IMR-90 (cell line): ENCODE measurements at regions not wholly inside any gene's neighbourhood (a gene's known extent, or its start where the extent isn't known, plus 50 kb on each side); places are given as distances from the start of the nearest gene placed in this dataset.

Experiments
- ATAC-seq: fragments of 200-7000 bp; cut with Tn5 transposase; 2 replicates; pipeline ENCODE4 v1.9.1; 2020; ENCODE audit warnings: low read depth, mild to moderate bottlenecking, moderate library complexity
- BruUV-seq: library from RNA; stranded (reverse); fragments of 400-500 nt; replicated peaks from 2 replicates; lab custom pipeline; 2021; lab: Mats Ljungman, UMichigan
- CTCF ChIA-PET: fragments of 300-600 bp; formaldehyde crosslinking; extraction: SDS; loops from one replicate; lab custom pipeline; 2021; ENCODE audit warnings: antibody characterized with exemption; lab: Yijun Ruan, JAX
- POLR2A ChIA-PET: fragments of 300-600 bp; sonication (Branson Sonifier 250); formaldehyde crosslinking; loops from one replicate; lab custom pipeline; 2022; ENCODE audit warnings: antibody characterized with exemption; ENCODE audit not compliant: unreplicated experiment; lab: Charles Lee
- DNase-seq: peaks from one replicate; pipeline ENCODE4 v3.0.0; 2013
- H2AFZ ChIP-seq: replicated peaks from 2 replicates; pipeline ENCODE3; 2013; ENCODE audit warnings: low read length, mild to moderate bottlenecking; ENCODE audit not compliant: poor library complexity
- H2AK5ac ChIP-seq: 2 replicates; pipeline ENCODE4 v1.6.1; 2013; ENCODE audit warnings: low read depth, low read length, inconsistent platforms
- H2AK9ac ChIP-seq: replicated peaks from 2 replicates; pipeline ENCODE3; 2013; ENCODE audit warnings: mild to moderate bottlenecking, low read depth, low read length, moderate library complexity; ENCODE audit not compliant: poor library complexity
- H2BK120ac ChIP-seq: 2 replicates; pipeline ENCODE4 v1.6.1; 2013; ENCODE audit warnings: low read depth, low read length, inconsistent platforms
- H2BK15ac ChIP-seq: 3 replicates; pipeline ENCODE4 v1.6.1; 2013; ENCODE audit warnings: low read depth, low read length, inconsistent platforms
- H2BK20ac ChIP-seq: 2 replicates; pipeline ENCODE4 v1.6.1; 2013; ENCODE audit warnings: low read depth, mild to moderate bottlenecking, inconsistent platforms, low read length, moderate library complexity
- H2BK5ac ChIP-seq: 2 replicates; pipeline ENCODE4 v1.6.1; 2013; ENCODE audit warnings: mild to moderate bottlenecking, low read depth, low read length, inconsistent platforms; ENCODE audit not compliant: poor library complexity, severe bottlenecking
- H3K14ac ChIP-seq: replicated peaks from 2 replicates; pipeline ENCODE4 v1.6.1; 2013; ENCODE audit warnings: low read depth, low read length, inconsistent platforms
- H3K18ac ChIP-seq: 2 replicates; pipeline ENCODE4 v1.6.1; 2013; ENCODE audit warnings: low read depth, low read length, control low read depth
- H3K23ac ChIP-seq: 2 replicates; pipeline ENCODE4 v1.6.1; 2013; ENCODE audit warnings: low read depth, low read length, inconsistent platforms
- H3K27ac ChIP-seq: 2 replicates; pipeline ENCODE4 v1.5.1; 2013; ENCODE audit warnings: mild to moderate bottlenecking, control low read depth, low read length; ENCODE audit not compliant: insufficient read depth
- H3K27me3 ChIP-seq: 2 replicates; pipeline ENCODE4 v1.6.1; 2013; ENCODE audit warnings: low read length; ENCODE audit not compliant: control insufficient read depth, insufficient read depth
- H3K36me3 ChIP-seq: 2 replicates; pipeline ENCODE4 v1.6.1; 2013; ENCODE audit warnings: low read length, mixed read lengths; ENCODE audit not compliant: control insufficient read depth, insufficient read depth
- H3K4ac ChIP-seq: 2 replicates; pipeline ENCODE4 v1.6.1; 2013; ENCODE audit warnings: low read depth, low read length, inconsistent platforms
- H3K4me1 ChIP-seq: 2 replicates; pipeline ENCODE4 v1.6.1; 2013; ENCODE audit warnings: low read length, mixed read lengths; ENCODE audit not compliant: control insufficient read depth, insufficient read depth
- H3K4me2 ChIP-seq: 2 replicates; pipeline ENCODE4 v1.6.1; 2013; ENCODE audit warnings: low read depth, mild to moderate bottlenecking, control low read depth, low read length, moderate library complexity
- H3K4me3 ChIP-seq: 2 replicates; pipeline ENCODE4 v1.5.1; 2013; ENCODE audit warnings: low read depth, mild to moderate bottlenecking, control low read depth, low read length, moderate library complexity; ENCODE audit not compliant: insufficient read depth
- H3K56ac ChIP-seq: 2 replicates; pipeline ENCODE4 v1.6.1; 2013; ENCODE audit warnings: low read length, inconsistent platforms; ENCODE audit not compliant: insufficient read depth; ENCODE audit errors: extremely low read depth
- H3K79me1 ChIP-seq, 2 experiments: 2 replicates each; pipeline ENCODE4 v1.6.1; 2013; ENCODE audit warnings: low read length in 2 of 2, inconsistent platforms in 1 of 2, low read depth in 1 of 2
- H3K9ac ChIP-seq: 2 replicates; pipeline ENCODE4 v1.6.1; 2013; ENCODE audit warnings: low read depth, low read length, control low read depth
- H3K9me1 ChIP-seq: 2 replicates; pipeline ENCODE4 v1.6.1; 2013; ENCODE audit warnings: low read length, inconsistent platforms; ENCODE audit not compliant: insufficient read depth
- H3K9me3 ChIP-seq: 2 replicates; pipeline ENCODE4 v1.6.1; 2013; ENCODE audit warnings: low read length; ENCODE audit not compliant: control insufficient read depth, insufficient read depth
- H4K20me1 ChIP-seq: 2 replicates; pipeline ENCODE4 v1.6.1; 2013; ENCODE audit warnings: low read length, inconsistent platforms; ENCODE audit not compliant: insufficient read depth
- H4K5ac ChIP-seq: 2 replicates; pipeline ENCODE4 v1.6.1; 2013; ENCODE audit warnings: mild to moderate bottlenecking, low read depth, low read length, control low read depth
- H4K8ac ChIP-seq, 2 experiments: 2 replicates each; pipeline ENCODE4 v1.6.1; 2013; ENCODE audit warnings: low read depth in 2 of 2, low read length in 2 of 2, control low read depth in 1 of 2, inconsistent platforms in 1 of 2
- H4K91ac ChIP-seq: 2 replicates; pipeline ENCODE4 v1.6.1; 2013; ENCODE audit warnings: low read depth, low read length, inconsistent platforms; ENCODE audit not compliant: insufficient read depth
- RAD21 ChIP-seq: IDR thresholded peaks from 2 replicates; pipeline ENCODE4 v1.6.1; 2012; ENCODE audit warnings: low read length, improper control_type of control experiment
- WGBS, 2 experiments: methylation state at CpG; one replicate each; pipeline versions ENCODE4 v1.1.5 to v1.1.7; 2013; ENCODE audit warnings: missing lambda C conversion rate in 2 of 2; ENCODE audit not compliant: insufficient read length in 1 of 2; ENCODE audit errors: extremely low coverage in 2 of 2; 5-methylcytosine and 5-hydroxymethylcytosine counted together
- dilution Hi-C: fragments of 300-500 bp; cut with HindIII; formaldehyde crosslinking; loops from one replicate; pipeline ENCODE4 v1.14.3; 2018; ENCODE audit warnings: low sequenced_read_pairs; ENCODE audit not compliant: unreplicated experiment
- in situ Hi-C: fragments of 300-500 bp; cut with MboI; formaldehyde crosslinking; loops from 3 replicates; pipeline ENCODE4 v1.14.3; 2019; ENCODE audit warnings: low sequenced_read_pairs, inconsistent platforms, mixed read lengths
- intact Hi-C: fragments of 100-400 bp; cut with micrococcal nuclease; formaldehyde crosslinking; loops from 2 replicates; pipeline ENCODE4 v1.10.0; 2022

DNA sequence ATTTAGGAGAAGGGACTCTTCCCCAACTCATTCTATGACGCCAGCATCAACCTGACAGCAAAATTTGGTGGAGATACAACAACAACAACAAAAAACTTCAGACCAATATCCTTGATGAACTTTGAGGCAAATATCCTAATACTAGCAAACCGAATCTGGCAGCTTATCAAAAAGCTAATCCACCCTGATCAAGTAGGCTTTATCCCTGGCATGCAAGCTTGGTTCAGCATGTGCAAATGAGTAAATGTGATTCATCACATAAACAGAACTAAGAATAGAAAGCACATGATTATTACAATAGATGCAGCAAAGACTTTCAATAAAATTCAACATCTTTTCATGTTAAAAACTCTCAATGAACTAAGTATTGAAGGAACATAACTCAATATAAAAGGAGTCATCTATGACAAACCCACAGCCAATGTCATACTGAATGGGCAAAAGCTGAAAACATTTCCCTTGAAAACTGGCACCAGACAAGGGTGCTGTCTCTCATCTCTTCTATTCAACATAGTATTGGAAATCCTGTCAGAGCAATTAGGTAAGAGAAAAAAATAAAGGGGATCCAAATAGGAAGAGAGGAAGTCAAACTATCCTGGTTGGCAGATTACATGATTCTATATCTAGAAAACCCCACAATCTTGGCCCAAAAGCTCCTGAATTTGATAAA, 233.3 kb downstream of the CCDC59 start:
- no peak overlapping the region for H2AFZ ChIP-seq
- H3K36me3 ChIP-seq, result no peaks in the 10 kb centered on the region
- no peaks in the 10 kb centered on the region for H3K27me3 ChIP-seq
- H2AK5ac ChIP-seq, result no peak overlapping the region
- ATAC-seq (no peak), DNase-seq (no peak)
- in situ Hi-C loops, result no loop called here
- no peak overlapping the region for H4K91ac ChIP-seq
- no peaks in the 10 kb centered on the region for H3K79me1 ChIP-seq
- TF ChIP-seq RAD21, result no peak
- no peaks in the 10 kb centered on the region for H3K9me1 ChIP-seq
- H2BK120ac ChIP-seq, result no peak overlapping the region
- no peak overlapping the region for H3K9ac ChIP-seq
- no peaks in the 10 kb centered on the region for H4K20me1 ChIP-seq
- intact Hi-C loops, result no loop called here
- no peak overlapping the region for H2BK5ac ChIP-seq
- no CpG with 5 or more reads among the region's 2 CpGs for WGBS, 2 experiments
- no peak overlapping the region for H2AK9ac ChIP-seq
- H3K4me1 ChIP-seq, result no peaks in the 10 kb centered on the region
- H3K4me3 ChIP-seq, result no peak overlapping the region
- no peak overlapping the region for H4K8ac ChIP-seq
- no peak overlapping the region for H3K4me2 ChIP-seq
- dilution Hi-C loops, result no loop called here
- H3K9me3 ChIP-seq, result peaks cover 16% of the 10 kb centered on the region
- no peak overlapping the region for H3K4ac ChIP-seq
- H3K23ac ChIP-seq, result no peak overlapping the region
- no peak overlapping the region for H2BK20ac ChIP-seq
- no peak overlapping the region for H2BK15ac ChIP-seq
- POLR2A ChIA-PET, result no interaction called here
- CTCF ChIA-PET, result no interaction called here
- H3K18ac ChIP-seq, result no peak overlapping the region
- BruUV-seq, result no TSS peak
- no peak overlapping the region for H4K5ac ChIP-seq
- no peak overlapping the region for H3K27ac ChIP-seq
- no peak overlapping the region for H3K56ac ChIP-seq
- H3K14ac ChIP-seq, result no peak overlapping the region
